ENCODE measurements at regions not wholly inside any gene's neighbourhood (a gene's known extent, or its start where the extent isn't known, plus 50 kb on each side); places are given as distances from the start of the nearest gene placed in this dataset.

- TF ChIP-seq REST (IDR thresholded peaks at IDR 0.05) (no peak), HNF4A (conservative IDR thresholded peaks at IDR 0.05) (no peak), JUND (IDR thresholded peaks at IDR 0.05) (no peak), RXRA (IDR thresholded peaks at IDR 0.05) (no peak), ATF3 (IDR thresholded peaks at IDR 0.05) (no peak), RAD21 (IDR thresholded peaks at IDR 0.05) (no peak)
Measured at GRCh38 chr2:78908973-78909372, 116.5 kb upstream of the REG3G start (continued).

GRCh38 chr2:78910376-78910775, 115.1 kb upstream of the REG3G start:
- WGBS, result 59% methylated on average over 3 of the region's 3 CpGs
- H3K27ac ChIP-seq (ENCODE audit: low read depth in 1 of 2, low read length in 2 of 2), result no peak overlapping the region
- H3K36me3 ChIP-seq (ENCODE audit: control insufficient read depth in 4 of 4, insufficient read depth in 3 of 4, low read depth in 1 of 4, low read length in 3 of 4), result no peaks in the 10 kb centered on the region
- no peak for DNase-seq (ENCODE audit: low spot score)
- H3K9me3 ChIP-seq (ENCODE audit: control insufficient read depth in 4 of 4, low read length in 3 of 4), result no peaks in the 10 kb centered on the region
- H3K4me3 ChIP-seq (ENCODE audit: low read depth in 1 of 3, low read length in 3 of 3), result no peak overlapping the region
- H3K4me1 ChIP-seq (ENCODE audit: control insufficient read depth in 4 of 4, insufficient read depth in 4 of 4, low read length in 3 of 4), result no peaks in the 10 kb centered on the region
- H3K9ac ChIP-seq (ENCODE audit: low read depth in 1 of 2, low read length in 2 of 2), result no peak overlapping the region
- no peaks in the 10 kb centered on the region for H3K27me3 ChIP-seq (ENCODE audit: control insufficient read depth in 4 of 4, insufficient read depth in 4 of 4, low read length in 3 of 4)
- TF ChIP-seq TAF1 (conservative IDR thresholded peaks at IDR 0.05) (no peak), CTCF (IDR thresholded peaks at IDR 0.05; ENCODE audit: low read depth, low read length, missing input control) (no peak), RAD21 (IDR thresholded peaks at IDR 0.05) (no peak), HNF4A (conservative IDR thresholded peaks at IDR 0.05) (no peak), RXRA (IDR thresholded peaks at IDR 0.05) (no peak), YY1 (IDR thresholded peaks at IDR 0.05) (no peak), FOXA2 (IDR thresholded peaks at IDR 0.05) (no peak), SP1 (IDR thresholded peaks at IDR 0.05) (no peak), FOXA1 (IDR thresholded peaks at IDR 0.05) (no peak), JUND (IDR thresholded peaks at IDR 0.05) (no peak), EGR1 (IDR thresholded peaks at IDR 0.05; ENCODE audit: low read depth in 2 of 2) (no peak), REST (IDR thresholded peaks at IDR 0.05) (no peak), NR2F2 (IDR thresholded peaks at IDR 0.05) (no peak), MAX (IDR thresholded peaks at IDR 0.05) (no peak), GABPA (IDR thresholded peaks at IDR 0.05 in 1 of 2, conservative IDR thresholded peaks at IDR 0.05 in 1 of 2) (no peak), ATF3 (IDR thresholded peaks at IDR 0.05) (no peak), ZBTB33 (IDR thresholded peaks at IDR 0.05) (no peak), HNF4G (IDR thresholded peaks at IDR 0.05) (no peak)
